Suprapubic skin (tissue), 4 donors: ENCODE measurements at regions not wholly inside any gene's neighbourhood (a gene's known extent, or its start where the extent isn't known, plus 50 kb on each side); places are given as distances from the start of the nearest gene placed in this dataset.

Source experiments
- EP300 ChIP-seq: sonication (generic); formaldehyde crosslinking; IDR thresholded peaks from one replicate; pipeline ENCODE4 v1.6.1; 2017; ENCODE audit warnings: antibody characterized with exemption
- POLR2A ChIP-seq, 2 donors: fragments of 450-650 bp; IDR thresholded peaks; one replicate each; pipeline ENCODE4 v1.6.1; 2017; ENCODE audit warnings: antibody characterized with exemption in 2 of 2, mild to moderate bottlenecking in 2 of 2, moderate library complexity in 2 of 2
- POLR2AphosphoS5 ChIP-seq, 3 donors: sonication (generic); formaldehyde crosslinking; IDR thresholded peaks; one replicate each; pipeline ENCODE4 v1.6.1; 2017; ENCODE audit warnings: antibody characterized with exemption in 3 of 3
- TF ChIP-seq, protein P1 (sequence below), 2 donors: fragments of 200-600 bp in 1 of 2; fragments of 450-650 bp in 1 of 2; sonication (generic) in 1 of 2; IDR thresholded peaks; one replicate each; pipeline ENCODE4 v1.5.1; 2016 to 2019; ENCODE audit warnings: antibody characterized with exemption in 2 of 2, mild to moderate bottlenecking in 1 of 2, moderate library complexity in 1 of 2

- TF ChIP-seq POLR2AphosphoS5 (IDR thresholded peaks at IDR 0.05), result no peak
- TF ChIP-seq POLR2A (IDR thresholded peaks at IDR 0.05), result no peak
- TF ChIP-seq, protein P1, sequence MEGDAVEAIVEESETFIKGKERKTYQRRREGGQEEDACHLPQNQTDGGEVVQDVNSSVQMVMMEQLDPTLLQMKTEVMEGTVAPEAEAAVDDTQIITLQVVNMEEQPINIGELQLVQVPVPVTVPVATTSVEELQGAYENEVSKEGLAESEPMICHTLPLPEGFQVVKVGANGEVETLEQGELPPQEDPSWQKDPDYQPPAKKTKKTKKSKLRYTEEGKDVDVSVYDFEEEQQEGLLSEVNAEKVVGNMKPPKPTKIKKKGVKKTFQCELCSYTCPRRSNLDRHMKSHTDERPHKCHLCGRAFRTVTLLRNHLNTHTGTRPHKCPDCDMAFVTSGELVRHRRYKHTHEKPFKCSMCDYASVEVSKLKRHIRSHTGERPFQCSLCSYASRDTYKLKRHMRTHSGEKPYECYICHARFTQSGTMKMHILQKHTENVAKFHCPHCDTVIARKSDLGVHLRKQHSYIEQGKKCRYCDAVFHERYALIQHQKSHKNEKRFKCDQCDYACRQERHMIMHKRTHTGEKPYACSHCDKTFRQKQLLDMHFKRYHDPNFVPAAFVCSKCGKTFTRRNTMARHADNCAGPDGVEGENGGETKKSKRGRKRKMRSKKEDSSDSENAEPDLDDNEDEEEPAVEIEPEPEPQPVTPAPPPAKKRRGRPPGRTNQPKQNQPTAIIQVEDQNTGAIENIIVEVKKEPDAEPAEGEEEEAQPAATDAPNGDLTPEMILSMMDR (IDR thresholded peaks at IDR 0.05), result no peak
- no peak for TF ChIP-seq EP300
These were observed 224.8 kb upstream of the ATP10A start for GRCh38 chr15:26087881-26088280.
